Trophoblast cell (in vitro differentiated cells and primary cell): ENCODE measurements at regions not wholly inside any gene's neighbourhood (a gene's known extent, or its start where the extent isn't known, plus 50 kb on each side); places are given as distances from the start of the nearest gene placed in this dataset.

Source experiments
- DNase-seq, 2 donors: peaks; one replicate each; pipeline ENCODE4 v3.0.0-alpha.2; 2016
- H2AFZ ChIP-seq: 2 replicates; pipeline ENCODE4 v1.6.1; 2013; ENCODE audit warnings: low read length, moderate library complexity, mild to moderate bottlenecking; ENCODE audit not compliant: insufficient read depth, poor library complexity
- H2AK5ac ChIP-seq: 2 replicates; pipeline ENCODE4 v1.6.1; 2013; ENCODE audit warnings: mild to moderate bottlenecking, low read length
- H2BK120ac ChIP-seq: 2 replicates; pipeline ENCODE4 v1.6.1; 2013; ENCODE audit warnings: low read length, mild to moderate bottlenecking, moderate library complexity; ENCODE audit not compliant: insufficient read depth, poor library complexity
- H2BK12ac ChIP-seq: 2 replicates; pipeline ENCODE4 v1.6.1; 2013; ENCODE audit warnings: mild to moderate bottlenecking, low read length, moderate library complexity
- H2BK5ac ChIP-seq: 2 replicates; pipeline ENCODE4 v1.6.1; 2013; ENCODE audit warnings: low read length, low read depth, moderate library complexity, mild to moderate bottlenecking; ENCODE audit not compliant: poor library complexity
- H3K14ac ChIP-seq: 2 replicates; pipeline ENCODE4 v1.6.1; 2013; ENCODE audit warnings: mild to moderate bottlenecking, low read length
- H3K18ac ChIP-seq: 2 replicates; pipeline ENCODE4 v1.6.1; 2013; ENCODE audit warnings: mild to moderate bottlenecking, low read length
- H3K23ac ChIP-seq: 2 replicates; pipeline ENCODE4 v1.6.1; 2013; ENCODE audit warnings: low read length
- H3K27ac ChIP-seq: 2 replicates; pipeline ENCODE4 v1.5.1; 2013; ENCODE audit warnings: low read depth, mild to moderate bottlenecking, inconsistent platforms, low read length, moderate library complexity
- H3K27me3 ChIP-seq: 2 replicates; pipeline ENCODE4 v1.6.1; 2013; ENCODE audit warnings: inconsistent platforms, mild to moderate bottlenecking, low read length, moderate library complexity; ENCODE audit not compliant: insufficient read depth
- H3K36me3 ChIP-seq, 2 experiments: 1 replicate in 1 of 2; 2 replicates in 1 of 2; pipeline ENCODE4 v1.6.1; 2013; ENCODE audit warnings: low read length in 2 of 2, mild to moderate bottlenecking in 2 of 2, moderate library complexity in 1 of 2; ENCODE audit not compliant: insufficient read depth in 2 of 2, control insufficient read depth in 1 of 2
- H3K4ac ChIP-seq: 2 replicates; pipeline ENCODE4 v1.6.1; 2013; ENCODE audit warnings: low read depth, mild to moderate bottlenecking, low read length, moderate library complexity
- H3K4me1 ChIP-seq, 2 experiments: 1 replicate in 1 of 2; 2 replicates in 1 of 2; pipeline ENCODE4 v1.6.1; 2013; ENCODE audit warnings: low read length in 2 of 2, mild to moderate bottlenecking in 2 of 2, moderate library complexity in 1 of 2; ENCODE audit not compliant: insufficient read depth in 2 of 2, control insufficient read depth in 1 of 2
- H3K4me2 ChIP-seq: 2 replicates; pipeline ENCODE4 v1.6.1; 2013; ENCODE audit warnings: inconsistent platforms, mild to moderate bottlenecking, low read length, moderate library complexity
- H3K4me3 ChIP-seq: 2 replicates; pipeline ENCODE4 v1.5.1; 2013; ENCODE audit warnings: mild to moderate bottlenecking, low read depth, low read length, inconsistent platforms
- H3K79me1 ChIP-seq: one replicate; pipeline ENCODE4 v1.6.1; 2013; ENCODE audit warnings: low read length
- H3K79me2 ChIP-seq: 2 replicates; pipeline ENCODE4 v1.6.1; 2013; ENCODE audit warnings: low read length, mild to moderate bottlenecking; ENCODE audit not compliant: control insufficient read depth, insufficient read depth, poor library complexity
- H3K9ac ChIP-seq: 2 replicates; pipeline ENCODE4 v1.6.1; 2013; ENCODE audit warnings: mild to moderate bottlenecking, low read length
- H3K9me3 ChIP-seq: 2 replicates; pipeline ENCODE4 v1.6.1; 2013; ENCODE audit warnings: low read depth, mild to moderate bottlenecking, control low read depth, inconsistent platforms, low read length; ENCODE audit not compliant: insufficient read depth
- H4K12ac ChIP-seq: 2 replicates; pipeline ENCODE4 v1.6.1; 2013; ENCODE audit warnings: low read depth, mild to moderate bottlenecking, low read length, moderate library complexity
- H4K8ac ChIP-seq: 2 replicates; pipeline ENCODE4 v1.6.1; 2013; ENCODE audit warnings: low read depth, mild to moderate bottlenecking, low read length, moderate library complexity
- H4K91ac ChIP-seq: one replicate; pipeline ENCODE4 v1.6.1; 2013; ENCODE audit warnings: low read depth, mild to moderate bottlenecking, low read length, moderate library complexity
- WGBS: extraction: QIAGEN DNeasy Blood & Tissue Kit; methylation state at CpG from one replicate; pipeline ENCODE4 v1.1.7; 2013; ENCODE audit warnings: missing lambda C conversion rate; ENCODE audit not compliant: insufficient read length, insufficient coverage; ENCODE audit errors: extremely low coverage; 5-methylcytosine and 5-hydroxymethylcytosine counted together

DNA sequence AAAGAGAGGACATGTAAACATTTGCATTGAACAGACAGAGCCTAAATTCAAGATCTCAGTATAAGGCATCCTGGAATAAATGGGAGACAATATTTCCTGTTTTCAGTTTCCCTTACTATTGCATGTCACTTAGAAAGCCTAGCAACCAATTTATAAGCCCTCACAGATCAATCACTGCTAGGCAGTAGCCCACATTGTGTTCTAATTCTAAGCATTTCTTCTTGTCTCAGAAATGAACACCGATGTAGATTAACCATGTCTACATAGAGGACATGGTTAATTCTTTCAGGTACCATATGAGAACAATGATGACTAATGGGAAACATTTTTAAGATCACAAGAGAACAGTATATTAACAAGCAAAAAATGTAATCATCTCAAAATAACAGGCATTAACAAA lies 79.6 kb upstream of the HMHB1 start:
- Histone ChIP-seq H3K9me3 (no peaks in the 10 kb centered on the region), H3K4ac (no peak overlapping the region), H3K9ac (no peak overlapping the region), H3K4me1 (no peaks in the 10 kb centered on the region), H3K27ac (no peak overlapping the region), H3K23ac (no peak overlapping the region), H3K4me2 (no peak overlapping the region), H3K79me1 (no peaks in the 10 kb centered on the region), H3K36me3 (no peaks in the 10 kb centered on the region), H3K4me3 (no peak overlapping the region), H2BK12ac (no peak overlapping the region), H4K8ac (no peak overlapping the region), H2BK120ac (no peak overlapping the region), H3K79me2 (no peaks in the 10 kb centered on the region), H4K91ac (no peak overlapping the region), H3K14ac (no peak overlapping the region), H2AFZ (no peak overlapping the region), H3K27me3 (no peaks in the 10 kb centered on the region), H4K12ac (no peak overlapping the region), H2AK5ac (no peak overlapping the region), H3K18ac (no peak overlapping the region), H2BK5ac (no peak overlapping the region)
- no peak for DNase-seq
- WGBS = no CpG with 5 or more reads among the region's 1 CpG

DNA sequence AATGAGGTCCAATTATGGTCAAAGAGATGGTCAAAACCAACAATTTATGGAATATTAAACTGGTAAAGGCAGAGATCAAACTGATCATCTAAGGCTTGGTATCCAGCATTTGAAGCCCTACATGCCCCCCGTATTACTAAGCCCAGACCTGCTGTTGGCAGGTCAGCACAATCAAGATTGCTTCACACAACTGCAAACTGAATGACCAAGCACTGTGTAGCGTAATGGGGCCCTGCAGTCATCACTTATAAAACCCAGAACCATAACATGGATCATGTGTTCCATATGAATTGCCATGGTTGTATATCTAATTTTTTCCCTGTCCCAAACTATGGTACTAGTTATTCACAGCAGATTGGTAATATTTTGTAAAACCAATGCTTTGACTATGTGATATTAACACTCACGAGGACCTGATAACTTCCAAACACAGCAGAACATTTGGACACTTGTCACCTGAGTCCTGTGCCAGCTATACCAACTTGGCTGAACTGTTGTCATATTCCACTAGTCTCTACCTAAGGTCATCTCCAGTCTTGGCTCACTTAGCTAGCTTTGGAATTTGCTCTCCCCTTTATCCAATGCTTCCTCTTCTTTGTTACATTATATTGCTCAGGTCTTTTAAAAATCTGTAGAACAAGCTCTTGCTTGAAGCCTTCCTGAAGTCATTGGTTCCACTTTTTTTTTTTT lies 81.7 kb upstream of the HMHB1 start:
- Histone ChIP-seq H2BK12ac (no peak overlapping the region), H2BK5ac (no peak overlapping the region)

DNA sequence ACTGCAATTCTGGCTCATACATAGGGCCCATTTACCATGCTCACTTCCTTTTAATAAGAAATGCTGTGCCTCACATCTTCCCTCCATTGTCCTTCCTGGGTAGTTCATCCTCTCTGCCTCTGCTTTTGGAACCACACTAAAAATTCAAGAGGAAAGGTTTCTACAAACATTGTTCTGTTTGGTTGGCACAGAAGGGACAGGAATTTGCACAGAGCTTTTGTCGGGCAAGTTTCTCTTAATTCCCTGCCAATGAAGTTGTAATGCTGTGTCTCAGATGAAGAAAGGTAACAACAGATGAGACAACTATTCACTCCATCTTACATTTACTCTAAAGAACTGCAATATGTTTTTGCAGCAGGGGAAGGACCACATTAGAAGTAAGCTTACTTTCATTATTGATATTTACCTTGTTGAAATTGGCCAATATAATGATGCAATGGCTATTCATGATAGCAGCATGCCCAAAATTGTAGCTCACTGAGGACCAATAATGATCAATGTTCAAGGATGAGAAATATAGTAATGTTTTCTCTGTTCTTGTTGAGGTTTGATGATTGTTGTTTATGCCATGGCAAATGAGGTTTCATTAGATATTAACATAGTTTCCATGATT lies 82.5 kb upstream of the HMHB1 start:
- H2AFZ ChIP-seq = no peak overlapping the region
- H3K4ac ChIP-seq = no peak overlapping the region
- no peak overlapping the region for H4K12ac ChIP-seq
- no peaks in the 10 kb centered on the region for H3K9me3 ChIP-seq
- H2AK5ac ChIP-seq = no peak overlapping the region
- no peaks in the 10 kb centered on the region for H3K27me3 ChIP-seq
- no peaks in the 10 kb centered on the region for H3K4me1 ChIP-seq
- no peaks in the 10 kb centered on the region for H3K36me3 ChIP-seq
- no peak overlapping the region for H3K23ac ChIP-seq
- H2BK12ac ChIP-seq = no peak overlapping the region
- H3K18ac ChIP-seq = no peak overlapping the region
- H3K79me2 ChIP-seq = no peaks in the 10 kb centered on the region
- no peaks in the 10 kb centered on the region for H3K79me1 ChIP-seq
- no peak overlapping the region for H3K4me3 ChIP-seq
- H2BK5ac ChIP-seq = no peak overlapping the region
- H3K4me2 ChIP-seq = no peak overlapping the region
- no peak for DNase-seq
- H3K14ac ChIP-seq = no peak overlapping the region
- no peak overlapping the region for H4K8ac ChIP-seq
- H3K9ac ChIP-seq = no peak overlapping the region
- no peak overlapping the region for H2BK120ac ChIP-seq
- no CpG with 5 or more reads among the region's 1 CpG for whole genome bisulfite sequencing
- no peak overlapping the region for H4K91ac ChIP-seq
- H3K27ac ChIP-seq = no peak overlapping the region

More for the DNA sequence above, 81.7 kb upstream of the HMHB1 start:
- H3K18ac ChIP-seq = no peak overlapping the region
- no peak overlapping the region for H4K8ac ChIP-seq
- H4K91ac ChIP-seq = no peak overlapping the region
- H3K4me2 ChIP-seq = no peak overlapping the region
- H3K4me3 ChIP-seq = no peak overlapping the region
- no peaks in the 10 kb centered on the region for H3K9me3 ChIP-seq
- no peak for DNase-seq
- H2AFZ ChIP-seq = no peak overlapping the region
- H3K9ac ChIP-seq = peak overlapping the region; percentile 53
- no peaks in the 10 kb centered on the region for H3K36me3 ChIP-seq
- H2BK120ac ChIP-seq = no peak overlapping the region
- no peaks in the 10 kb centered on the region for H3K79me1 ChIP-seq
- no peaks in the 10 kb centered on the region for H3K4me1 ChIP-seq
- H3K4ac ChIP-seq = no peak overlapping the region
- H3K79me2 ChIP-seq = no peaks in the 10 kb centered on the region
- no CpG with 5 or more reads among the region's 3 CpGs for WGBS
- no peak overlapping the region for H3K27ac ChIP-seq
- no peak overlapping the region for H3K23ac ChIP-seq
- no peak overlapping the region for H4K12ac ChIP-seq
- H3K14ac ChIP-seq = no peak overlapping the region
- no peaks in the 10 kb centered on the region for H3K27me3 ChIP-seq
- H2AK5ac ChIP-seq = no peak overlapping the region

DNA sequence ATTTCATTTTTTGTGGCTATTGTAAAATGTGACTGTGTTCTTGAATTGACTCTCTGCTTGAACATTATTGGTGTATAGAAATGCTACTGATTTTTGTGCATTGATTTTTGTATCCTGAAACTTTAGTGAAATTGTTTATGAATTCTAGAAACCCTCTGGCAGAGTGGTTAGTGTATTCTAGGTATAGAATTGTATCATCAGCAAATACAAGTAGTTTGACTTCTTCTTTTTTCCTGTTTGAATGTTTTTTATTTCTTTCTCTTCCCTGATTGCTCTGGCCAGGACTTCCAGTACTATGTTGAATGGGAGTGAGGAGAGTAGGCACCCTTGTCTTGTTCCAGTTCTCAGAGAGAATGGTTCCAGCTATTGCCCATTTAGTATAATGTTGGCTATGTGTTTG lies 88.8 kb upstream of the HMHB1 start:
- Histone ChIP-seq H3K9me3 (no peaks in the 10 kb centered on the region), H3K27me3 (no peaks in the 10 kb centered on the region), H2BK120ac (no peak overlapping the region), H2AK5ac (no peak overlapping the region), H4K91ac (no peak overlapping the region), H2BK5ac (no peak overlapping the region), H2AFZ (no peak overlapping the region), H3K18ac (no peak overlapping the region), H3K23ac (no peak overlapping the region), H2BK12ac (no peak overlapping the region), H3K4me1 (no peaks in the 10 kb centered on the region), H3K4ac (no peak overlapping the region), H3K14ac (no peak overlapping the region), H3K4me3 (no peak overlapping the region), H3K27ac (no peak overlapping the region), H3K9ac (no peak overlapping the region), H3K79me1 (no peaks in the 10 kb centered on the region), H3K36me3 (no peaks in the 10 kb centered on the region), H3K79me2 (no peaks in the 10 kb centered on the region), H3K4me2 (no peak overlapping the region), H4K8ac (no peak overlapping the region), H4K12ac (no peak overlapping the region)
- DNase-seq = no peak
